ENCODE measurements at regions not wholly inside any gene's neighbourhood (a gene's known extent, or its start where the extent isn't known, plus 50 kb on each side); places are given as distances from the start of the nearest gene placed in this dataset.

- DNase-seq (ENCODE audit: insufficient read length, low spot score) (no peak), FAIRE-seq (no peak)
- TF ChIP-seq POU2F2 (IDR thresholded peaks at IDR 0.05; ENCODE audit: low read depth, low read length) (no peak), POLR2A (IDR thresholded peaks at IDR 0.05; ENCODE audit: low read depth, low read length) (no peak), PAX5 (IDR thresholded peaks at IDR 0.05; ENCODE audit: insufficient read depth, low read length, severe bottlenecking) (no peak), SPI1 (IDR thresholded peaks at IDR 0.05; ENCODE audit: low read depth, low read length) (no peak), TAF1 (IDR thresholded peaks at IDR 0.05; ENCODE audit: low read depth, low read length) (no peak), POLR2AphosphoS5 (IDR thresholded peaks at IDR 0.05; ENCODE audit: low read depth, low read length) (no peak)
These were observed 633.3 kb downstream of the PTPRC start for GRCh38 chr1:199272139-199272544.

GRCh38 chr1:199272628-199273086 lies 633.8 kb downstream of the PTPRC start:
- FAIRE-seq (no peak), DNase-seq (ENCODE audit: insufficient read length, low spot score) (no peak)
- 0 out of 2 replicates have a peak, but pooled peaks have one; percentile 17 for TF ChIP-seq POU2F2 (IDR thresholded peaks at IDR 0.05; ENCODE audit: low read depth, low read length)
- peak; percentile 19 for TF ChIP-seq PAX5 (IDR thresholded peaks at IDR 0.05; ENCODE audit: insufficient read depth, low read length, severe bottlenecking)
- no peak for TF ChIP-seq SPI1 (IDR thresholded peaks at IDR 0.05; ENCODE audit: low read depth, low read length)
- TF ChIP-seq TAF1 (IDR thresholded peaks at IDR 0.05; ENCODE audit: low read depth, low read length), result no peak
- no peak for TF ChIP-seq POLR2AphosphoS5 (IDR thresholded peaks at IDR 0.05; ENCODE audit: low read depth, low read length)
- no peak for TF ChIP-seq POLR2A (IDR thresholded peaks at IDR 0.05; ENCODE audit: low read depth, low read length)

- FAIRE-seq (no peak), DNase-seq (ENCODE audit: insufficient read length, low spot score) (no peak)
These were observed 635.1 kb downstream of the PTPRC start for GRCh38 chr1:199273837-199274379.

GRCh38 chr1:199279067-199279466 lies 640.2 kb downstream of the PTPRC start:
- no peak for FAIRE-seq

More at GRCh38 chr1:199273837-199274379, 635.1 kb downstream of the PTPRC start:
- no peak for TF ChIP-seq POU2F2 (IDR thresholded peaks at IDR 0.05; ENCODE audit: low read depth, low read length)
- TF ChIP-seq PAX5 (IDR thresholded peaks at IDR 0.05; ENCODE audit: insufficient read depth, low read length, severe bottlenecking), result no peak
- no peak for TF ChIP-seq SPI1 (IDR thresholded peaks at IDR 0.05; ENCODE audit: low read depth, low read length)
- no peak for TF ChIP-seq POLR2AphosphoS5 (IDR thresholded peaks at IDR 0.05; ENCODE audit: low read depth, low read length)
- TF ChIP-seq TAF1 (IDR thresholded peaks at IDR 0.05; ENCODE audit: low read depth, low read length), result no peak
- no peak for TF ChIP-seq POLR2A (IDR thresholded peaks at IDR 0.05; ENCODE audit: low read depth, low read length)

GRCh38 chr1:199279872-199280645 lies 641.2 kb downstream of the PTPRC start:
- no peak for DNase-seq (ENCODE audit: insufficient read length, low spot score)
- TF ChIP-seq TAF1 (IDR thresholded peaks at IDR 0.05; ENCODE audit: low read depth, low read length), result no peak
- TF ChIP-seq SPI1 (IDR thresholded peaks at IDR 0.05; ENCODE audit: low read depth, low read length), result no peak
- no peak for TF ChIP-seq POU2F2 (IDR thresholded peaks at IDR 0.05; ENCODE audit: low read depth, low read length)
- TF ChIP-seq POLR2AphosphoS5 (IDR thresholded peaks at IDR 0.05; ENCODE audit: low read depth, low read length), result no peak
- TF ChIP-seq PAX5 (IDR thresholded peaks at IDR 0.05; ENCODE audit: insufficient read depth, low read length, severe bottlenecking), result no peak
- no peak for TF ChIP-seq POLR2A (IDR thresholded peaks at IDR 0.05; ENCODE audit: low read depth, low read length)
- FAIRE-seq, result peak; percentile 31

More at GRCh38 chr1:199279067-199279466, 640.2 kb downstream of the PTPRC start:
- TF ChIP-seq POLR2AphosphoS5 (IDR thresholded peaks at IDR 0.05; ENCODE audit: low read depth, low read length) (no peak), POLR2A (IDR thresholded peaks at IDR 0.05; ENCODE audit: low read depth, low read length) (no peak), TAF1 (IDR thresholded peaks at IDR 0.05; ENCODE audit: low read depth, low read length) (no peak), SPI1 (IDR thresholded peaks at IDR 0.05; ENCODE audit: low read depth, low read length) (no peak), POU2F2 (IDR thresholded peaks at IDR 0.05; ENCODE audit: low read depth, low read length) (no peak), PAX5 (IDR thresholded peaks at IDR 0.05; ENCODE audit: insufficient read depth, low read length, severe bottlenecking) (no peak)
- no peak for DNase-seq (ENCODE audit: insufficient read length, low spot score)

- DNase-seq (ENCODE audit: insufficient read length, low spot score), result no peak
- TF ChIP-seq TAF1 (IDR thresholded peaks at IDR 0.05; ENCODE audit: low read depth, low read length) (no peak), POLR2A (IDR thresholded peaks at IDR 0.05; ENCODE audit: low read depth, low read length) (no peak), PAX5 (IDR thresholded peaks at IDR 0.05; ENCODE audit: insufficient read depth, low read length, severe bottlenecking) (no peak), SPI1 (IDR thresholded peaks at IDR 0.05; ENCODE audit: low read depth, low read length) (no peak), POLR2AphosphoS5 (IDR thresholded peaks at IDR 0.05; ENCODE audit: low read depth, low read length) (no peak), POU2F2 (IDR thresholded peaks at IDR 0.05; ENCODE audit: low read depth, low read length) (no peak)
- peak; percentile 68 for FAIRE-seq
These were observed 644.0 kb downstream of the PTPRC start for GRCh38 chr1:199282751-199283305.

- TF ChIP-seq SPI1 (IDR thresholded peaks at IDR 0.05; ENCODE audit: low read depth, low read length) (no peak), POU2F2 (IDR thresholded peaks at IDR 0.05; ENCODE audit: low read depth, low read length) (no peak)
- FAIRE-seq (no peak), DNase-seq (ENCODE audit: insufficient read length, low spot score) (no peak)
These were observed 645.0 kb downstream of the PTPRC start for GRCh38 chr1:199283794-199284193.

GRCh38 chr1:199287206-199287605 lies 648.4 kb downstream of the PTPRC start:
- TF ChIP-seq POLR2AphosphoS5 (IDR thresholded peaks at IDR 0.05; ENCODE audit: low read depth, low read length), result no peak
- TF ChIP-seq TAF1 (IDR thresholded peaks at IDR 0.05; ENCODE audit: low read depth, low read length), result no peak
- no peak for TF ChIP-seq POU2F2 (IDR thresholded peaks at IDR 0.05; ENCODE audit: low read depth, low read length)
- no peak for TF ChIP-seq POLR2A (IDR thresholded peaks at IDR 0.05; ENCODE audit: low read depth, low read length)
- TF ChIP-seq PAX5 (IDR thresholded peaks at IDR 0.05; ENCODE audit: insufficient read depth, low read length, severe bottlenecking), result no peak
- TF ChIP-seq SPI1 (IDR thresholded peaks at IDR 0.05; ENCODE audit: low read depth, low read length), result no peak
- DNase-seq (ENCODE audit: insufficient read length, low spot score) (no peak), FAIRE-seq (no peak)

- no peak for FAIRE-seq
- TF ChIP-seq TAF1 (IDR thresholded peaks at IDR 0.05; ENCODE audit: low read depth, low read length) (no peak), SPI1 (IDR thresholded peaks at IDR 0.05; ENCODE audit: low read depth, low read length) (no peak), POU2F2 (IDR thresholded peaks at IDR 0.05; ENCODE audit: low read depth, low read length) (no peak), POLR2A (IDR thresholded peaks at IDR 0.05; ENCODE audit: low read depth, low read length) (no peak)
- DNase-seq (ENCODE audit: insufficient read length, low spot score), result no peak
These were observed 648.8 kb downstream of the PTPRC start for GRCh38 chr1:199287647-199288046.
